Trophoblast cell (in vitro differentiated cells and primary cell): ENCODE measurements at regions not wholly inside any gene's neighbourhood (a gene's known extent, or its start where the extent isn't known, plus 50 kb on each side); places are given as distances from the start of the nearest gene placed in this dataset.

ENCODE experiments used
- DNase-seq, 2 donors: peaks; one replicate each; pipeline ENCODE4 v3.0.0-alpha.2; 2016
- H2AFZ ChIP-seq: 2 replicates; pipeline ENCODE4 v1.6.1; 2013; ENCODE audit warnings: low read length, moderate library complexity, mild to moderate bottlenecking; ENCODE audit not compliant: insufficient read depth, poor library complexity
- H2AK5ac ChIP-seq: 2 replicates; pipeline ENCODE4 v1.6.1; 2013; ENCODE audit warnings: mild to moderate bottlenecking, low read length
- H2BK120ac ChIP-seq: 2 replicates; pipeline ENCODE4 v1.6.1; 2013; ENCODE audit warnings: low read length, mild to moderate bottlenecking, moderate library complexity; ENCODE audit not compliant: insufficient read depth, poor library complexity
- H2BK12ac ChIP-seq: 2 replicates; pipeline ENCODE4 v1.6.1; 2013; ENCODE audit warnings: mild to moderate bottlenecking, low read length, moderate library complexity
- H2BK5ac ChIP-seq: 2 replicates; pipeline ENCODE4 v1.6.1; 2013; ENCODE audit warnings: low read length, low read depth, moderate library complexity, mild to moderate bottlenecking; ENCODE audit not compliant: poor library complexity
- H3K14ac ChIP-seq: 2 replicates; pipeline ENCODE4 v1.6.1; 2013; ENCODE audit warnings: mild to moderate bottlenecking, low read length
- H3K18ac ChIP-seq: 2 replicates; pipeline ENCODE4 v1.6.1; 2013; ENCODE audit warnings: mild to moderate bottlenecking, low read length
- H3K23ac ChIP-seq: 2 replicates; pipeline ENCODE4 v1.6.1; 2013; ENCODE audit warnings: low read length
- H3K27ac ChIP-seq: 2 replicates; pipeline ENCODE4 v1.5.1; 2013; ENCODE audit warnings: low read depth, mild to moderate bottlenecking, inconsistent platforms, low read length, moderate library complexity
- H3K27me3 ChIP-seq: 2 replicates; pipeline ENCODE4 v1.6.1; 2013; ENCODE audit warnings: inconsistent platforms, mild to moderate bottlenecking, low read length, moderate library complexity; ENCODE audit not compliant: insufficient read depth
- H3K36me3 ChIP-seq, 2 experiments: 1 replicate in 1 of 2; 2 replicates in 1 of 2; pipeline ENCODE4 v1.6.1; 2013; ENCODE audit warnings: low read length in 2 of 2, mild to moderate bottlenecking in 2 of 2, moderate library complexity in 1 of 2; ENCODE audit not compliant: insufficient read depth in 2 of 2, control insufficient read depth in 1 of 2
- H3K4ac ChIP-seq: 2 replicates; pipeline ENCODE4 v1.6.1; 2013; ENCODE audit warnings: low read depth, mild to moderate bottlenecking, low read length, moderate library complexity
- H3K4me1 ChIP-seq, 2 experiments: 1 replicate in 1 of 2; 2 replicates in 1 of 2; pipeline ENCODE4 v1.6.1; 2013; ENCODE audit warnings: low read length in 2 of 2, mild to moderate bottlenecking in 2 of 2, moderate library complexity in 1 of 2; ENCODE audit not compliant: insufficient read depth in 2 of 2, control insufficient read depth in 1 of 2
- H3K4me2 ChIP-seq: 2 replicates; pipeline ENCODE4 v1.6.1; 2013; ENCODE audit warnings: inconsistent platforms, mild to moderate bottlenecking, low read length, moderate library complexity
- H3K4me3 ChIP-seq: 2 replicates; pipeline ENCODE4 v1.5.1; 2013; ENCODE audit warnings: mild to moderate bottlenecking, low read depth, low read length, inconsistent platforms
- H3K79me1 ChIP-seq: one replicate; pipeline ENCODE4 v1.6.1; 2013; ENCODE audit warnings: low read length
- H3K79me2 ChIP-seq: 2 replicates; pipeline ENCODE4 v1.6.1; 2013; ENCODE audit warnings: low read length, mild to moderate bottlenecking; ENCODE audit not compliant: control insufficient read depth, insufficient read depth, poor library complexity
- H3K9ac ChIP-seq: 2 replicates; pipeline ENCODE4 v1.6.1; 2013; ENCODE audit warnings: mild to moderate bottlenecking, low read length
- H3K9me3 ChIP-seq: 2 replicates; pipeline ENCODE4 v1.6.1; 2013; ENCODE audit warnings: low read depth, mild to moderate bottlenecking, control low read depth, inconsistent platforms, low read length; ENCODE audit not compliant: insufficient read depth
- H4K12ac ChIP-seq: 2 replicates; pipeline ENCODE4 v1.6.1; 2013; ENCODE audit warnings: low read depth, mild to moderate bottlenecking, low read length, moderate library complexity
- H4K8ac ChIP-seq: 2 replicates; pipeline ENCODE4 v1.6.1; 2013; ENCODE audit warnings: low read depth, mild to moderate bottlenecking, low read length, moderate library complexity
- H4K91ac ChIP-seq: one replicate; pipeline ENCODE4 v1.6.1; 2013; ENCODE audit warnings: low read depth, mild to moderate bottlenecking, low read length, moderate library complexity
- WGBS: extraction: QIAGEN DNeasy Blood & Tissue Kit; methylation state at CpG from one replicate; pipeline ENCODE4 v1.1.7; 2013; ENCODE audit warnings: missing lambda C conversion rate; ENCODE audit not compliant: insufficient read length, insufficient coverage; ENCODE audit errors: extremely low coverage; 5-methylcytosine and 5-hydroxymethylcytosine counted together

GRCh38 chr2:117086174-117086942 is 728.1 kb upstream of the DDX18 start:
- H2AK5ac ChIP-seq: no peak overlapping the region
- H3K4me2 ChIP-seq: no peak overlapping the region
- H2BK12ac ChIP-seq: peak overlapping the region; percentile 71
- H3K27ac ChIP-seq: peak overlapping the region; percentile 84
- H4K12ac ChIP-seq: no peak overlapping the region
- H3K36me3 ChIP-seq: no peaks in the 10 kb centered on the region
- H3K9ac ChIP-seq: no peak overlapping the region
- no CpG with 5 or more reads among the region's 3 CpGs for WGBS
- peaks cover 5 to 9% of the 10 kb centered on the region in 2 experiments for H3K4me1 ChIP-seq
- DNase-seq: no peak
- H3K9me3 ChIP-seq: no peaks in the 10 kb centered on the region
- H2BK5ac ChIP-seq: peak overlapping the region; percentile 21
- peak overlapping the region; percentile 10 for H4K8ac ChIP-seq
- peaks cover 5% of the 10 kb centered on the region for H3K79me1 ChIP-seq
- peak overlapping the region; percentile 55 for H3K4ac ChIP-seq
- H3K18ac ChIP-seq: no peak overlapping the region
- peak overlapping the region; percentile 14 for H4K91ac ChIP-seq
- H3K27me3 ChIP-seq: no peaks in the 10 kb centered on the region
- H3K4me3 ChIP-seq: no peak overlapping the region
- H3K14ac ChIP-seq: no peak overlapping the region
- no peak overlapping the region for H3K23ac ChIP-seq
- H2AFZ ChIP-seq: no peak overlapping the region
- H2BK120ac ChIP-seq: peak overlapping the region; percentile 33
- H3K79me2 ChIP-seq: no peaks in the 10 kb centered on the region

GRCh38 chr2:117086943-117087250 is 727.6 kb upstream of the DDX18 start:
- no peak overlapping the region for H3K4ac ChIP-seq
- no peaks in the 10 kb centered on the region for H3K27me3 ChIP-seq
- H3K9ac ChIP-seq: no peak overlapping the region
- H2BK12ac ChIP-seq: no peak overlapping the region
- H3K79me1 ChIP-seq: peaks cover 5% of the 10 kb centered on the region
- H3K79me2 ChIP-seq: no peaks in the 10 kb centered on the region
- no peak overlapping the region for H4K8ac ChIP-seq
- H3K9me3 ChIP-seq: no peaks in the 10 kb centered on the region
- H2AK5ac ChIP-seq: no peak overlapping the region
- no peak overlapping the region for H3K23ac ChIP-seq
- H3K4me1 ChIP-seq: peaks cover 5 to 9% of the 10 kb centered on the region in 2 experiments
- H2BK120ac ChIP-seq: peak overlapping the region; percentile 27
- H4K91ac ChIP-seq: no peak overlapping the region
- DNase-seq: no peak
- H3K36me3 ChIP-seq: no peaks in the 10 kb centered on the region
- H4K12ac ChIP-seq: no peak overlapping the region
- H3K18ac ChIP-seq: no peak overlapping the region
- no peak overlapping the region for H3K4me2 ChIP-seq
- H2AFZ ChIP-seq: no peak overlapping the region
- no CpG with 5 or more reads among the region's 4 CpGs for WGBS
- H3K27ac ChIP-seq: peak overlapping the region; percentile 84
- no peak overlapping the region for H3K14ac ChIP-seq
- no peak overlapping the region for H3K4me3 ChIP-seq
- no peak overlapping the region for H2BK5ac ChIP-seq

DNA sequence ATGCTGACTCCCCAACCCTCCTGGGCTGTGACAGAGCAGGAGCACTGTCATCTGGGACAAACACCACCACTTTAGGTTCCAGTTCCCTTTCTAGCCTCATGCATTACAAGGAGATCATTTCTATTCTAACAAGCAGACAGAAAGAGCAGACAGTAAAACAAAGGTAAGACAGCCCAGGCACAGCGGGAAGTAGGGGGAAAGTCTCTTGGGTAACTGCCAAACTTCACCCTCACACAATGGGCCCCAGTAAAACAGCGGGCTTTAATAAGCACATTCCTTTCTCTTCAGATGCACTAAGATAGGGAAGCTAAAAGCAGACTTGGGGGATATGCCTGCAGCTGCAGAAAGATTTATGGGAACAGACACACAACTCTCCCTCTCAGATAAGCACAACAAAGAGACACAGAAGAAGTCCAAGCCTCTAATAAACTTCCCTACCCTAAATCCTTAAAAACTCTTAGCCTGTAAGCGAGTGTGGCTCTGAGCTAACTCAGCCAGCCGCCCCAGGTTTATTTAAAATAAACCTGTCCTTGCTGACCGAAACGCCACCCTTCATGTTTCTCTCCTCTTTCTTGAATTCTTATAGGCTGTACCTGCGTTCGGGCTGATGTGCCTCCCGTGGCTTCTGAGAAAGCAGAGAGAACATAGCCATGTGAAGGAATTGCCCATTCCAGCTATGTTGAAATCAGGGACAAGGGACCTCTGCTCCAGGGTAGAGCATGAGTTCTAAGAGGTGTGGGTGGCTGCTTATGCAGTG is 726.8 kb upstream of the DDX18 start:
- Histone ChIP-seq H4K8ac (peak overlapping the region; percentile 76), H3K4me3 (no peak overlapping the region), H3K23ac (no peak overlapping the region), H3K4me1 (peaks cover 9% of the 10 kb centered on the region in 2 experiments), H3K27me3 (no peaks in the 10 kb centered on the region), H3K4me2 (peak overlapping the region; percentile 1), H2AK5ac (no peak overlapping the region), H3K14ac (peak overlapping the region; percentile 13), H3K79me2 (no peaks in the 10 kb centered on the region), H3K36me3 (no peaks in the 10 kb centered on the region), H3K79me1 (peaks cover 5% of the 10 kb centered on the region), H3K9me3 (no peaks in the 10 kb centered on the region), H3K9ac (no peak overlapping the region), H2AFZ (no peak overlapping the region), H2BK12ac (no peak overlapping the region), H2BK5ac (peak overlapping the region; percentile 83), H3K27ac (peak overlapping the region; percentile 84), H4K12ac (no peak overlapping the region), H3K18ac (no peak overlapping the region), H2BK120ac (peak overlapping the region; percentile 68), H3K4ac (no peak overlapping the region), H4K91ac (peak overlapping the region; percentile 82)
- no peak for DNase-seq
- whole genome bisulfite sequencing: no CpG with 5 or more reads among the region's 9 CpGs

DNA sequence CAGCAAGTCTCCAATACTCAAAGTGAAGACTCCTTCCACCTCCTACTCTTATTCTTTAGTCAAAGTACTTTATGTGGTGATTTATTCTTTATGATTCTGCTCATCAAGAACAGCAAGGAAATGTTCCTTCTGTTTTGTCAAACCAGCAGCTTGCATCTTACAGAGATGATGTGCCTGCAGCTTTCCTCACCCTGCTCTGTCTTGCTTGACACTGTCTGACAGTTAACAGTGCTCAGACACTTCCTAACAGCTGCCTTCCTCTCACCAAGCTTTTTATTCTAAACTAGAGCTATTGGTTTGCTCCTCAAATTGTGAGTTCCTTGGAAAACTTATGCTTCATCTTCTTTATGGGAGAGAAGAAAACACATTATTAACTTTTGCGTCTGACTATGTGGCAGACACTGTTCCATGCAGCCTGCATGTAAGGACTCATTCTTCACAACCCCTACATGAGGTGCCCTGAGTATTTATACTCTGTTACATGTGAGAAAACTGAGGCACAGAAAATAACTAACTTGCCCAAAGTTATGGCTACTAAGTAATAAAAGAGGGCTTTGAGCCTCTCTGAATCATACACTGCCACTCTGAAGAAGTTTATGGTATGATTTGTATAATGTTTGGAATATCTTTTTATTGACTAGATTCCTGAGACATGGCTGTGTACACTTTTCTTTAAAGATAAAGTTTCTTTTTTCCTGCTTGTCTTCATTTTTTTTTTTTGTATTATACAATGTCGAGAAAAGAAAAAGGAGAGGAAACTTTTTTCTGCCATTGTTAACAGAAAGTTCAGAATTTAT is 723.3 kb upstream of the DDX18 start:
- H3K79me1 ChIP-seq: peaks cover 5% of the 10 kb centered on the region
- WGBS: no CpG with 5 or more reads among the region's 2 CpGs
- H2BK5ac ChIP-seq: no peak overlapping the region
- H3K4me3 ChIP-seq: no peak overlapping the region
- DNase-seq: no peak
- no peak overlapping the region for H3K4me2 ChIP-seq
- no peak overlapping the region for H3K9ac ChIP-seq
- no peaks in the 10 kb centered on the region for H3K9me3 ChIP-seq
- H3K36me3 ChIP-seq: no peaks in the 10 kb centered on the region
- no peaks in the 10 kb centered on the region for H3K79me2 ChIP-seq
- no peak overlapping the region for H3K23ac ChIP-seq
- no peak overlapping the region for H4K12ac ChIP-seq
- H3K4ac ChIP-seq: no peak overlapping the region
- H2AK5ac ChIP-seq: no peak overlapping the region
- no peak overlapping the region for H4K91ac ChIP-seq
- H2AFZ ChIP-seq: no peak overlapping the region
- H3K14ac ChIP-seq: no peak overlapping the region
- no peak overlapping the region for H3K18ac ChIP-seq
- H4K8ac ChIP-seq: no peak overlapping the region
- H2BK12ac ChIP-seq: no peak overlapping the region
- no peak overlapping the region for H2BK120ac ChIP-seq
- no peaks in the 10 kb centered on the region for H3K27me3 ChIP-seq
- peaks cover 8 to 9% of the 10 kb centered on the region in 2 experiments for H3K4me1 ChIP-seq
- peak overlapping the region; percentile 65 for H3K27ac ChIP-seq
